PFSK-1 (cell line): ENCODE measurements at regions not wholly inside any gene's neighbourhood (a gene's known extent, or its start where the extent isn't known, plus 50 kb on each side); places are given as distances from the start of the nearest gene placed in this dataset.

ENCODE experiments used
- FOXP2 ChIP-seq: optimal IDR thresholded peaks from 2 replicates; pipeline ENCODE3; 2011; ENCODE audit warnings: borderline replicate concordance, control low read depth, inconsistent platforms; ENCODE audit not compliant: insufficient read depth; ENCODE audit errors: extremely low read length, extremely low read depth
- POLR2AphosphoS5 ChIP-seq: IDR thresholded peaks from 2 replicates; pipeline ENCODE4 v1.6.1; 2012; ENCODE audit warnings: low read depth, mild to moderate bottlenecking, control low read depth, low read length, moderate library complexity
- SIN3A ChIP-seq: IDR thresholded peaks from 2 replicates; pipeline ENCODE4 v1.6.1; 2012; ENCODE audit warnings: mild to moderate bottlenecking, low read length, moderate library complexity, borderline replicate concordance; ENCODE audit not compliant: insufficient read depth
- TAF1 ChIP-seq: IDR thresholded peaks from 2 replicates; pipeline ENCODE4 v1.6.1; 2012; ENCODE audit warnings: low read length, control low read depth, borderline replicate concordance; ENCODE audit not compliant: insufficient read depth
- TF ChIP-seq, protein P1 (sequence below), 2 experiments: IDR thresholded peaks; 2 replicates each; pipeline versions ENCODE4 v1.6.1 to v1.8.0; 2011 to 2012; ENCODE audit warnings: low read depth in 2 of 2, low read length in 2 of 2, control low read depth in 1 of 2, inconsistent platforms in 1 of 2, mild to moderate bottlenecking in 1 of 2, moderate library complexity in 1 of 2; ENCODE audit not compliant: insufficient read depth in 1 of 2

- TF ChIP-seq POLR2AphosphoS5 (no peak), FOXP2 (no peak), SIN3A (no peak), TAF1 (no peak)
- TF ChIP-seq, protein P1, sequence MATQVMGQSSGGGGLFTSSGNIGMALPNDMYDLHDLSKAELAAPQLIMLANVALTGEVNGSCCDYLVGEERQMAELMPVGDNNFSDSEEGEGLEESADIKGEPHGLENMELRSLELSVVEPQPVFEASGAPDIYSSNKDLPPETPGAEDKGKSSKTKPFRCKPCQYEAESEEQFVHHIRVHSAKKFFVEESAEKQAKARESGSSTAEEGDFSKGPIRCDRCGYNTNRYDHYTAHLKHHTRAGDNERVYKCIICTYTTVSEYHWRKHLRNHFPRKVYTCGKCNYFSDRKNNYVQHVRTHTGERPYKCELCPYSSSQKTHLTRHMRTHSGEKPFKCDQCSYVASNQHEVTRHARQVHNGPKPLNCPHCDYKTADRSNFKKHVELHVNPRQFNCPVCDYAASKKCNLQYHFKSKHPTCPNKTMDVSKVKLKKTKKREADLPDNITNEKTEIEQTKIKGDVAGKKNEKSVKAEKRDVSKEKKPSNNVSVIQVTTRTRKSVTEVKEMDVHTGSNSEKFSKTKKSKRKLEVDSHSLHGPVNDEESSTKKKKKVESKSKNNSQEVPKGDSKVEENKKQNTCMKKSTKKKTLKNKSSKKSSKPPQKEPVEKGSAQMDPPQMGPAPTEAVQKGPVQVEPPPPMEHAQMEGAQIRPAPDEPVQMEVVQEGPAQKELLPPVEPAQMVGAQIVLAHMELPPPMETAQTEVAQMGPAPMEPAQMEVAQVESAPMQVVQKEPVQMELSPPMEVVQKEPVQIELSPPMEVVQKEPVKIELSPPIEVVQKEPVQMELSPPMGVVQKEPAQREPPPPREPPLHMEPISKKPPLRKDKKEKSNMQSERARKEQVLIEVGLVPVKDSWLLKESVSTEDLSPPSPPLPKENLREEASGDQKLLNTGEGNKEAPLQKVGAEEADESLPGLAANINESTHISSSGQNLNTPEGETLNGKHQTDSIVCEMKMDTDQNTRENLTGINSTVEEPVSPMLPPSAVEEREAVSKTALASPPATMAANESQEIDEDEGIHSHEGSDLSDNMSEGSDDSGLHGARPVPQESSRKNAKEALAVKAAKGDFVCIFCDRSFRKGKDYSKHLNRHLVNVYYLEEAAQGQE (IDR thresholded peaks at IDR 0.05; ENCODE audit: insufficient read depth in 1 of 2, low read depth in 2 of 2, low read length in 2 of 2) = no peak
These were observed 717.6 kb upstream of the TENM3 start for GRCh38 chr4:181525634-181526033.

GRCh38 chr4:181528570-181529184 is 714.5 kb upstream of the TENM3 start:
- TF ChIP-seq FOXP2 (no peak), SIN3A (no peak), POLR2AphosphoS5 (no peak), TAF1 (no peak)
- TF ChIP-seq, protein P1 (IDR thresholded peaks at IDR 0.05; ENCODE audit: insufficient read depth in 1 of 2, low read depth in 2 of 2, low read length in 2 of 2) = no peak

DNA sequence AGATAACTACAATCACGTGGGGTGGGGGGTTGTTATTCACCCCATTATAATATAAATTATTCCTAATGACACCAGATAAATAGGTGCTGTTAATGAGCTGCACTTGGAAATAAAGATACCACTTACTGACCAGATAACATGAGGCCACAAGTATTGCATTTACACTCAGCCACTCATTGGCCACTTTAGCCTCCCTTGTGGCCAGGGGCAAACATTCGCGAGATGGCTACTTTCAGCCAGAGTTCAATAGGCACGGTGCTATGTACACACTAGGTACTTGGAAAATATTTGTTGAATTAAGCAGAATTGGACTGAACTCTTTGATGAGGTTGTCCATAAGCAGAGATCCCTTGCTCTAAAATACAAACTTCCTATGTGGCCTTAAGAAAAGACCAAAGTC is 713.7 kb upstream of the TENM3 start:
- no peak for TF ChIP-seq FOXP2
- TF ChIP-seq TAF1 = no peak
- no peak for TF ChIP-seq POLR2AphosphoS5
- TF ChIP-seq SIN3A = no peak
- TF ChIP-seq, protein P1 (IDR thresholded peaks at IDR 0.05; ENCODE audit: insufficient read depth in 1 of 2, low read depth in 2 of 2, low read length in 2 of 2) = no peak

DNA sequence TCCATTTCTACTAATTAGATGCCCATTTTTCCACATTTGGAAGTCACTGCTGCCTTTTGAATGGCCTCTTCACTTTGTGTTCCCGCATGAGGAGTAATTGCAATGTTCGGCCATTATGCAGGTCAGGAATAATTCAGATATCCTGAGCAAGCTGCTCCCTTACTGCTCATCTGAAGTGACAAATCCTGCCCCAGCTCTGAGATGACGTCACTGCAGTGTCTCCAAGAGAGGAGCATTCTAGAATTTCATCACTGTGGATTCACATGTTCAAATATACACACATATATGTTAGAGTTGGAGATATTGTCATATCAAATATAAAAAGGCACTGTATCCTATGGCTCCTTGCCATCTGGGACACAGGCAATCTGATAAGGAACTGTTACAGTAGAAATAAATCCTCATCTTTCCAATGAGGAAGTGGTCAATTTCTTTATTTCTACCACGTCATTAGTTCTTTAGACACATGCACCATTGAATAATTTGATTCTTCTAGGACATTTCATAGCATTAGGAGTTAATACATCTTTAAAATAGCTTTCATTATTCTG is 706.9 kb upstream of the TENM3 start:
- no peak for TF ChIP-seq FOXP2
- no peak for TF ChIP-seq SIN3A
- TF ChIP-seq, protein P1 (IDR thresholded peaks at IDR 0.05; ENCODE audit: insufficient read depth in 1 of 2, low read depth in 2 of 2, low read length in 2 of 2) = no peak
- no peak for TF ChIP-seq POLR2AphosphoS5
- TF ChIP-seq TAF1 = no peak
